ENCODE measurements at regions not wholly inside any gene's neighbourhood (a gene's known extent, or its start where the extent isn't known, plus 50 kb on each side); places are given as distances from the start of the nearest gene placed in this dataset.

- DNase-seq (ENCODE audit: low spot score), result no peak
These were observed 397.6 kb downstream of the RNF144B start for GRCh38 chr6:18784794-18785193.

GRCh38 chr6:18785810-18786490, 398.8 kb downstream of the RNF144B start:
- DNase-seq (ENCODE audit: low spot score), result no peak

DNA sequence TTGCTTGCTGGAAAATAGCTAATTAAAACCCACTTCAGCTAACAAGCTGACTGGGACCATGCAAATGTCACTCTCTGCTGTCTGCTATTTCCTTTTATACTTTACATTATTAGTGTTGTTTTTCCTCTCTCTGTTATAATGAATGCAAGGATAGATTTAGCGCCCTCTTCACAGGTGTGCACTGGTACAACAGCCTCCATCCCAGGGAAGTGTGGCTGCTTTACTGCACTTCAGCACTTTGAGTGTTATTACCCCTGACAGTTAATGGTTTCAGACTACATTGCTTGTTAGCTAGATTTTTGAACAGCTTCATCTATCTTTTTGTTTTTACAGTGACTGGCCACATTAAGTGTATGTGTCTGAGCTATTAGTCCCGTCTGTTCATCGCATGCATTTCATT, 405.7 kb downstream of the RNF144B start:
- no peak for DNase-seq (ENCODE audit: low spot score)

DNA sequence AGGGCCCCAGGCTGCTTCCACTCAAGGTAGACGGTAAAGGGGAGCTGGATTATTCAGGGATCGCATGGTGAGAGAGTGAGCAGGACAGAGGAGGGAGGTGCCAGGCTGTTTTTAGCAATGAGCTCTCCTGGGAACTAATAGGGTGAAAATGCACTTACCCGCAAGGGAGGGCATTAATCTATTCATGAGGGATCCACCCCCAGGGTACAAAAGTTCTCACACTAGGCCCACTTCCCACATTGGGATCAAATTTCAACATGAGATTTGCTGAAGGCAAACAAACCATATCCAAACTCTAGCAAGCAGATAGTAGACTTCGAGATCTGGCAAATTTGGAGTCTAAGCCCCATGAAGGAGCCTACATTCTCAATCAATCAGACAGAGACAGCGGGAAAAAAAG, 408.6 kb downstream of the RNF144B start:
- no peak for DNase-seq (ENCODE audit: low spot score)

DNA sequence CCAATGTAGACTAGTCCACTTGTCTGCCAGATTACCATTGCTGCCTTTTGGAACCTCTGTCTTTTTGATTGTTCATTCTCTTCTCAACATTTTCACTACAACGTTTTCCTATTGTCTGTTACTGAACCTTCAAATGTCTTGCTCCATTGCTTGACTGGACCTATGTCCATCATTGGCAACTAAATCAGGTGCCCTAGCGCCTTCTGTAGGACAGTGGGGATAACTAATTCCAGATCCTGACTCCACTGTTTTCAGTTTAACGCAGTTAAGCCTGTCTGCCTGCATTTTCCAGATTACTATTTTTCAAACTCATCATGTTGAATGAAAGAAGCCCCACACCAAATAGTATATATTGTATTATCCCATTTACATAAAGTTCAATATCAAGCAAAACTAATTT, 433.6 kb downstream of the RNF144B start:
- no peak for DNase-seq (ENCODE audit: low spot score)

GRCh38 chr6:18823782-18824386, 436.7 kb downstream of the RNF144B start:
- DNase-seq (ENCODE audit: low spot score), result peak; percentile 0

GRCh38 chr6:18829272-18829870, 442.2 kb downstream of the RNF144B start:
- no peak for DNase-seq (ENCODE audit: low spot score)

DNA sequence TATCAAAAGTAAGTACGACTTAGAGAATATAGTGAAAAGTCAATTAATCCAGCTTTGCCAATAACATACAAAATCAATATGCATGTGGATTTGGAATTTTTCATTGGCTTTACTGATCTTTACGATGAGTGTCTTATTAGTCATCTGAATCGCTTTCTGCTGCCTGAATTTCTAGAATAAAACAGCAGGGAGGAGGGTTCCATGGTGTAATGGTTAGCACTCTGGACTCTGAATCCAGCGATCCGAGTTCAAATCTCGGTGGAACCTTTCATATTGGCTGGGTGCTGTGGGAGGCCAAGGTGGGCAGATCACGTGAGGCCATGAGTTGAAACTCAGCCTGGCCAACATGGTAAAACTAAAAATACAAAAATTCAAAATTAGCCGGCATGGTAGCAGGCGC, 448.8 kb downstream of the RNF144B start:
- no peak for DNase-seq (ENCODE audit: low spot score)

DNA sequence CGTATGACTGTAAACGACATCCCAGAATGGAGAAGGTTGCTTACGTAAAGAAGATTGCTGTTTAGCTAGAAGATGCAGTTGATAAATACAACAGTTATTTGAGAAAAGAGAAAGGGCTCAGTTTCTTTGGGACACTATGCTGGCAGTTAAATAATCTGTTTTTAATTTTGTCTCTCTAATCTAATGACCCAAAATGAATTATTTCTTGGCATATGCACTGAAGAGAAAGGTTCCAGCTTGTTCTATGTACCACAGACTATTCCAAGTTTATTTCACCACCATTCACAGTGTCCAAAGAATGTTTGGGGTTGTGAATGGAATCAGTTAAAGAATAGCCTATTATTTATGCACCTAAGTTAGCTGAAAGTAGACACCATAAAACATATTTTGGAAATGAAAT, 449.9 kb downstream of the RNF144B start:
- DNase-seq (ENCODE audit: low spot score), result no peak

- no peak for DNase-seq (ENCODE audit: low spot score)
These were observed 455.4 kb downstream of the RNF144B start for GRCh38 chr6:18842534-18842933.

- no peak for DNase-seq (ENCODE audit: low spot score)
These were observed 458.7 kb downstream of the RNF144B start for GRCh38 chr6:18845896-18846295.

- DNase-seq (ENCODE audit: low spot score), result no peak
These were observed 459.2 kb downstream of the RNF144B start for GRCh38 chr6:18846327-18846726.

- DNase-seq (ENCODE audit: low spot score), result no peak
These were observed 474.1 kb downstream of the RNF144B start for GRCh38 chr6:18861204-18861603.

DNA sequence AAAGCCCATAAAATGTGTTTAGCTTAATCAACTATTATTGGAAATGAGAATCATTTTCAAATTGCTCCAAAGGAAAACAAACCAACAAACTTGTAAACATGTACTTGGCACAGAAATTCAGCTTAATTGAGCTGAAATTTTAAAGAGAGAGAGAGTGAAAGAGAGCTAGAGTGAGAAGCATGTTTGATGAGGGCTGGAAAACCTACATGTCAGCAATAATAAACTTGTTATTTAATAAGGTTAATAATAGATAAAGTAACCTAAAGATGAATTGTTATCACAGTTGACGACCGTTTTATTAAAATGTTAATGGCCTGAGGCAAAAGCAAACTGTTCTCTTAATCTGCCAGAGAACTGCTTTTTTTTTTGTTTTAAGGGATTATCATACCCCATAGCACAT, 496.1 kb downstream of the RNF144B start:
- no peak for DNase-seq (ENCODE audit: low spot score)

- DNase-seq (ENCODE audit: low spot score), result no peak
These were observed 496.7 kb downstream of the RNF144B start for GRCh38 chr6:18883851-18884250.

DNA sequence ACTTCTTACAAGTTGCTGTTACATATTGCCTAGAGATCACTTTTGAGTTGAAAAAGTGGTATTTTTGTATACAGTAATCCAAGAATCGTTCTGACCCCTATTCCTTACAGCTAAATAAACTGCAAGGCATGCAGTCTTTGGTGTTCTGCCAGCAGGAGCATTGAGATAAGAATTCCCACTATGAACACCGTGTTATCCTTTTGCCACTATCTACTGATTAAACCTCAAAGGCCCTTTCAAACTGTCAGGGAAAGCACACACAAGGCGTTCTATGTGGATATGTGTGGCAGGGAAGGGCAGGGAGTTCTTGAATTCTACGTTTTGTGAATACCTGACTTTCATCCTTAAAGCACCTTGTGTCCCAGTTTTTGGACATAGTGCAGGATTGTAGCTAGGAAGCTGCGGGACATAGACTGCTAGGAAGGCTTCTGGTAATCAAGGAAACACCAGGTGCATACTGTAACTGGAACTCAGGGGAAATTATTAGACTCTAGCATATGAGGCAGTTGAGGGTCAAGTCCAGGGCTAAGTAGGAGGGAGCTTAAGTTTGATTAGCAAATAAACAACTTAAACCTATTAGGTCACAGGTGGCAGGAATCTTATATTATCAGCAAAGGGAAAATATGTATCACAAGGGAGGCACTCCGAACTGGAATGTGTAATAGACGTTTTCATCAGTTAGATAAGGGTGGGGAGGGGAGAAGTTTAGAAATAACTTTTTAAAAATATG, 506.6 kb downstream of the RNF144B start:
- DNase-seq (ENCODE audit: low spot score), result no peak

GRCh38 chr6:18897350-18897749, 510.2 kb downstream of the RNF144B start:
- no peak for DNase-seq (ENCODE audit: low spot score)

DNA sequence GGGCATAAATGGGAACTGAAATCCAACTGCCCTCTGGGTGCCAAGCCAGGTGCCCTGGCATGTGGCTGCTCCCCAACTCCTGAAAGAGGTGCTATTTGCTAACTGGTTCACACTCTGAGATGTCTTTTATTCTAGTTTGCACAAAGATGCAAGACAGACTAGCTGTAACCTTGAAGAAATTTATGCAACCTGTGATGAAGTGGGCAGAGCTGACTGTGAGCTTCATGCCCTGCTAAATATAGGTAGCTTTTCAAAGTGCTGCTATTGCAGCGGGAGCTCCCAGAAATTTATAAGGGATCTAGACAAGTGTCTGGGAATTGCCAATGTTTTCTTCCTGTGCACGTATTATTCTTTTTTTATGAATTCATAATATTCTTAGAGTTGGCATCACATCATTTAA, 517.5 kb downstream of the RNF144B start:
- DNase-seq (ENCODE audit: low spot score), result no peak

DNA sequence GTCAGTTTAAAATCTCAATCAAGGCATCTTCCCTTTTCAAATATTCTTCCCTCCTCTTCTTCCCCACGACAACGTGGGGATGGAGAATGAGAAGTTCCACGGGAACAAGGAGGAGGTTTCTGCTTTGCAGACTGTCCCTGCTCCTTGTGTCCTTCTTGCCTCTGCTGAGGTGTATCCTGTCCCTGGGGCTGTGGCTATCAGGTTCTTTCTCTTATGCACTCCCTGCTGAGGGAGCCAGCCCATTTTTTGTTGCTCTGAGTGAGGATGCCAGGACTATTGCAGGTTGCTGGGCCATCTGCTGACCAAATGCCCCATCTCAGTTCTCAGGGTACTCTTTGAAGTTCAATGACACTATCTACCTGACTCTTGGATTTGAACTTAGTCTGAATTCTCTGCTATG, 533.6 kb downstream of the RNF144B start:
- DNase-seq (ENCODE audit: low spot score), result no peak

DNA sequence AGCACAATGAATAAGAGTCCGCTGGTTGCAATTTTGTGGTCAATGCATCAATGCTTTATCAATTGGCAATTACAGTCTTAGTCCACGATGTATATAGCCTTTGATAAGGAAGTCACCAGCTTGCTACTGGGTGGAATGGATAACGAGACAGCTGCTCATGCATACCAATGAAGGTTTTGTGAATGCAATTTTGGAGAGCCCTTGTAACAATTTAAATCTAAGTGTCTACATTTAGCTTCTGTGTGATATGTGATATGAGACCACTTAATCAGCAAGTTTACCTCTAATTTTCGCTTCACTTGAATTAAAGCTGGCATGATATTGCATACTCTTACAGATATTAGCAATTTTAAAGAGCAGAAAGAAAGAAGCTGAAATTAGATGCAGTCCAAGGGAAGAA, 543.9 kb downstream of the RNF144B start:
- no peak for DNase-seq (ENCODE audit: low spot score)

GRCh38 chr6:18958146-18958545, 571.0 kb downstream of the RNF144B start:
- DNase-seq (ENCODE audit: low spot score), result no peak

DNA sequence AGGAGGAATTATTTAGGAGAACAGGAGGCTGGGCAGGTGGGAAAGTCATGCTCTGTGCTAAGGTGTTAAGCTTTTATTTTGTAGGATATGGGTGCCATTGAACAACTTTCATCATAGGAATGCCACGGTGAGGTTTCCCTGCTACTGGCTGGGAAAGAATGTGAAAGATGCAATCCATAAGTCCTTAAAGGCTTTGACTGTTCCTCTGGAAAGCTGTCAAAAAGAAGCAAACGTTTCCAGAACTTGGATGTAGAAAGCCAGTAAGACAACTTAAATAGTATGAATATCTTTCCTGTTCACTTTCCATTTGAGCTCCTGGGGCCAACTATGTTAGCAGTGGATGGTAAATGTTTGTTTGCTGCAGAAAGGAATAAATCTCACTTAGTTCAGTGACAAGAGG, 574.4 kb downstream of the RNF144B start:
- DNase-seq (ENCODE audit: low spot score), result no peak

- no peak for DNase-seq (ENCODE audit: low spot score)
These were observed 575.3 kb downstream of the RNF144B start for GRCh38 chr6:18962361-18962905.

Data from HuH-7 (cell line).